ENCODE measurements at regions not wholly inside any gene's neighbourhood (a gene's known extent, or its start where the extent isn't known, plus 50 kb on each side); places are given as distances from the start of the nearest gene placed in this dataset.

DNA sequence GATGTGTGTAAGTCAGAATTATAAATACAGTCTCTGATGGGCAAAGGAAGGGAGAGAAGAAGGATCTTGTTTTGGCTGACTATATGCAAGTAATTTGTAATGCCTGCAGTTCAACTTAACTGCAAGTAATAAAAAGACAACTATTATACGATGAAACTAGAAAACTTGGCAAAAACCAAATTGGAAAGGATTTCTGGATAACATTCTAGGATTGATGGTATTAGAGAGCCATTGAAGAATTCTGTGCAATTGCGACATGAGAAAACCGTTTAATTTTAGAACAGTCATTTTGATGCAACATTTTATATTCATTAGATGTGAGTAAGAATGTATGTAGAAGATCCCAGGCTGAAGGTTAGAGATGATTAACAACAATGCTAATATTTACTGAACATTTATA lies 1334.1 kb downstream of the EFNB2 start:
- Histone ChIP-seq H3K9me3 (no peaks in the 10 kb centered on the region), H3K4me1 (no peaks in the 10 kb centered on the region), H3K27ac (replicated peaks in 1 of 4) (no peak overlapping the region), H3K27me3 (no peaks in the 10 kb centered on the region), H3K4me3 (no peak overlapping the region), H3K36me3 (no peaks in the 10 kb centered on the region)
- TF ChIP-seq POLR2A (IDR thresholded peaks at IDR 0.05; ENCODE audit: low read depth) (no peak), POLR2AphosphoS5 (IDR thresholded peaks at IDR 0.05) (no peak), EP300 (IDR thresholded peaks at IDR 0.05) (no peak)
- TF ChIP-seq, protein P1, sequence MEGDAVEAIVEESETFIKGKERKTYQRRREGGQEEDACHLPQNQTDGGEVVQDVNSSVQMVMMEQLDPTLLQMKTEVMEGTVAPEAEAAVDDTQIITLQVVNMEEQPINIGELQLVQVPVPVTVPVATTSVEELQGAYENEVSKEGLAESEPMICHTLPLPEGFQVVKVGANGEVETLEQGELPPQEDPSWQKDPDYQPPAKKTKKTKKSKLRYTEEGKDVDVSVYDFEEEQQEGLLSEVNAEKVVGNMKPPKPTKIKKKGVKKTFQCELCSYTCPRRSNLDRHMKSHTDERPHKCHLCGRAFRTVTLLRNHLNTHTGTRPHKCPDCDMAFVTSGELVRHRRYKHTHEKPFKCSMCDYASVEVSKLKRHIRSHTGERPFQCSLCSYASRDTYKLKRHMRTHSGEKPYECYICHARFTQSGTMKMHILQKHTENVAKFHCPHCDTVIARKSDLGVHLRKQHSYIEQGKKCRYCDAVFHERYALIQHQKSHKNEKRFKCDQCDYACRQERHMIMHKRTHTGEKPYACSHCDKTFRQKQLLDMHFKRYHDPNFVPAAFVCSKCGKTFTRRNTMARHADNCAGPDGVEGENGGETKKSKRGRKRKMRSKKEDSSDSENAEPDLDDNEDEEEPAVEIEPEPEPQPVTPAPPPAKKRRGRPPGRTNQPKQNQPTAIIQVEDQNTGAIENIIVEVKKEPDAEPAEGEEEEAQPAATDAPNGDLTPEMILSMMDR (IDR thresholded peaks at IDR 0.05): no peak
- WGBS: 56% methylated on average over 3 of the region's 3 CpGs
- DNase-seq (ENCODE audit: extremely low spot score): no peak
- intact Hi-C loops (cut with DNase I): no loop called here

DNA sequence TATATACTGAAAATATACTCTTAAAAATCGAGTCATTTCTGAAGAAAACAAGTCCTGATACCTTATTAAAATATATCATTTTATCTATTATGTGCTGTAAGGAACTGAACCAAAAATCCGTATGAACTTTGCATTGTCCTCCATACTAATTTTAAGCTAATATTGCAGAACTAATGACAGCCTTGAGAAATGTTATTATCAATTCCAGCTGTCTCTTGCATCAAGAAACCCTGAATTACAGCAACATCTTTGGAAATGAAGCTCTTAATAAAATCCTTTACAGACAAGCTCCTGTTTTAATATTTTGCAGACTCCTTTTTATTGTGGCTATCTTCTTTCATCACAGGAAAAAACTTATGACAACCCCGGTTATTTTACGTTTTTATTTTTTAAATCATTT lies 1335.3 kb downstream of the EFNB2 start:
- Histone ChIP-seq H3K27me3 (no peaks in the 10 kb centered on the region), H3K9me3 (no peaks in the 10 kb centered on the region), H3K4me1 (no peaks in the 10 kb centered on the region), H3K36me3 (no peaks in the 10 kb centered on the region), H3K27ac (replicated peaks in 1 of 4) (no peak overlapping the region), H3K4me3 (no peak overlapping the region)
- no peak for DNase-seq (ENCODE audit: extremely low spot score)
- WGBS: 64% methylated on average over 4 of the region's 4 CpGs
- intact Hi-C loops (cut with DNase I): no loop called here
- TF ChIP-seq POLR2AphosphoS5 (IDR thresholded peaks at IDR 0.05) (no peak), EP300 (IDR thresholded peaks at IDR 0.05) (no peak), POLR2A (IDR thresholded peaks at IDR 0.05; ENCODE audit: low read depth) (no peak)
- TF ChIP-seq, protein P1 (IDR thresholded peaks at IDR 0.05): no peak

DNA sequence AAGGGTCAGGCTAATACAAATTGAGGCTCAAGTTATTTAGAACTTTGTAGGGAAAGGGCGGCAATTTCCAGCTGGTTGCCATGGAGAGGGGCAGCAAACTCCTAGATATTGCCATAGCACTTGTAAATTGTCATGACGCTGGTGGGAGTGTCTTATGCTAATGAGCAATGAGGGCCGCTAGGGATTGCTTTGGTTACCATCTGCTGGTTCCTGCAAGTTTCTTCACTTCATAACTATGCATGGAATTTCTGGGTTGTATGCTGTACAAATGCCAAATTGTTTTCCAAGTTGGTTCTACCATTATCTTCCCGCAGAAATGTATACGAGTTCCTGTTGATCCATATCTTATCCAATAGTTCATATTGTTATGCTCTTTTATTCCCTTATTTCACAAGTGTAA lies 1339.4 kb downstream of the EFNB2 start:
- TF ChIP-seq EP300 (IDR thresholded peaks at IDR 0.05) (no peak), POLR2AphosphoS5 (IDR thresholded peaks at IDR 0.05) (no peak), POLR2A (IDR thresholded peaks at IDR 0.05; ENCODE audit: low read depth) (no peak)
- TF ChIP-seq, protein P1 (IDR thresholded peaks at IDR 0.05): no peak

DNA sequence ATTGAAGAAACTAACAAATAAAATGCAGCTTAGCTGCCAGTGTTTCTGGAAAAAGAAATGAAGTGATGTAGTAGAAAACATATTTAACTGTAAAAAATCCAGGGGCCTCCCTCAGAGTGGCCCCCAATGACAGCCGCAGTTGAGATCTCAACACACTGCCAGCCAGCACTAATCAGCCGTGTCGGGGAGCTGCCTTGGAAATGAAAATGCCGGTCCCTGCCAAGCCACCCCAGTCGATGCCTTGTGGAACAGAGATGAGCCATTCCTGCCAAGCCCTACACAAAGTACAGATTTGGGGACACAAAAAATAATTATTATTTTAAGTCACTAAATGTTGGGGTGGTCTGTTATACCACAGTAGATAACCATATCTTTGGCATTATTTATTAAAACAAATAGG lies 1342.4 kb downstream of the EFNB2 start:
- Histone ChIP-seq H3K27ac (replicated peaks in 1 of 4) (no peak overlapping the region), H3K4me1 (no peaks in the 10 kb centered on the region), H3K4me3 (no peak overlapping the region), H3K9me3 (no peaks in the 10 kb centered on the region), H3K36me3 (no peaks in the 10 kb centered on the region), H3K27me3 (no peaks in the 10 kb centered on the region)
- no peak for DNase-seq (ENCODE audit: extremely low spot score)
- WGBS: 84% methylated on average over 5 of the region's 5 CpGs
- intact Hi-C loops (cut with DNase I): no loop called here
- TF ChIP-seq POLR2AphosphoS5 (IDR thresholded peaks at IDR 0.05): no peak
- TF ChIP-seq, protein P1 (IDR thresholded peaks at IDR 0.05): no peak
- TF ChIP-seq POLR2A (IDR thresholded peaks at IDR 0.05; ENCODE audit: low read depth): no peak
- no peak for TF ChIP-seq EP300 (IDR thresholded peaks at IDR 0.05)

More for the DNA sequence above, 1339.4 kb downstream of the EFNB2 start:
- Histone ChIP-seq H3K4me1 (no peaks in the 10 kb centered on the region), H3K27me3 (no peaks in the 10 kb centered on the region), H3K36me3 (no peaks in the 10 kb centered on the region), H3K9me3 (no peaks in the 10 kb centered on the region), H3K4me3 (no peak overlapping the region), H3K27ac (replicated peaks in 1 of 4) (no peak overlapping the region)
- WGBS: 76% methylated on average over 5 of the region's 5 CpGs
- no peak for DNase-seq (ENCODE audit: extremely low spot score)
- intact Hi-C loops (cut with DNase I): no loop called here

DNA sequence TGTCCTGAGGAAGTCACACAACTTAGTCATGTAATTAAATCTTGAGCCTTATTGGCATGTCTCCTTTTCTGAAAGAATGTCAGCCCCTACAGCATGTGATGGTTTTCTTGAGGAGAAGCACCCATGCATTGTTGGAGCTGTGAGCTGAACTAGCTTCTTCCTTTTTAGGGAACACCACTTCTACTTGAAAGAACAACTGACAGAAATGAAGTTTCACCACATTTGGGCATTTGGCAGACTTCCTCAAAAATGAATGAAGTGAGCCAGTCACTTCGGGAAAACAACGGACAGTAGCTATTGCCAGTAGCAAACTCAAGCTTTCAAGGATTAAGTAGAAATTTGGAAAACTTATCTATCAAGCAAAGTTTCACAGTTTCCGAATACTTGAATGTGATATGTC lies 1351.3 kb downstream of the EFNB2 start:
- H3K36me3 ChIP-seq: no peaks in the 10 kb centered on the region
- 92% methylated on average over 3 of the region's 3 CpGs for WGBS
- H3K27ac ChIP-seq (replicated peaks in 1 of 4): no peak overlapping the region
- H3K4me1 ChIP-seq: no peaks in the 10 kb centered on the region
- no peak for TF ChIP-seq EP300 (IDR thresholded peaks at IDR 0.05)
- TF ChIP-seq, protein P1 (IDR thresholded peaks at IDR 0.05): no peak
- TF ChIP-seq POLR2AphosphoS5 (IDR thresholded peaks at IDR 0.05): no peak
- TF ChIP-seq POLR2A (IDR thresholded peaks at IDR 0.05; ENCODE audit: low read depth): no peak
- no peaks in the 10 kb centered on the region for H3K27me3 ChIP-seq
- intact Hi-C loops (cut with DNase I): no loop called here
- no peaks in the 10 kb centered on the region for H3K9me3 ChIP-seq
- no peak for DNase-seq (ENCODE audit: extremely low spot score)
- H3K4me3 ChIP-seq: no peak overlapping the region

Data from esophagus muscularis mucosa (tissue), 4 donors.